ENCODE measurements at regions not wholly inside any gene's neighbourhood (a gene's known extent, or its start where the extent isn't known, plus 50 kb on each side); places are given as distances from the start of the nearest gene placed in this dataset.

GRCh38 chr3:118556983-118557382 lies 477.7 kb downstream of the IGSF11 start:
- TF ChIP-seq POLR2AphosphoS5 (IDR thresholded peaks at IDR 0.05; ENCODE audit: low read depth, low read length) (no peak), SIN3A (IDR thresholded peaks at IDR 0.05; ENCODE audit: borderline replicate concordance, insufficient read depth, low read length) (no peak), REST (IDR thresholded peaks at IDR 0.05; ENCODE audit: insufficient read depth in 1 of 2, low read depth in 2 of 2, low read length in 2 of 2) (no peak)

All from PFSK-1 (cell line).